HG02981 (cell line): ENCODE measurements at regions not wholly inside any gene's neighbourhood (a gene's known extent, or its start where the extent isn't known, plus 50 kb on each side); places are given as distances from the start of the nearest gene placed in this dataset.

Experiments
- ATAC-seq: cut with Tn5 transposase; IDR thresholded peaks from one replicate; pipeline ENCODE4 v1.9.1; 2021; ENCODE audit warnings: mild to moderate bottlenecking, moderate library complexity; ENCODE audit not compliant: unreplicated experiment

DNA sequence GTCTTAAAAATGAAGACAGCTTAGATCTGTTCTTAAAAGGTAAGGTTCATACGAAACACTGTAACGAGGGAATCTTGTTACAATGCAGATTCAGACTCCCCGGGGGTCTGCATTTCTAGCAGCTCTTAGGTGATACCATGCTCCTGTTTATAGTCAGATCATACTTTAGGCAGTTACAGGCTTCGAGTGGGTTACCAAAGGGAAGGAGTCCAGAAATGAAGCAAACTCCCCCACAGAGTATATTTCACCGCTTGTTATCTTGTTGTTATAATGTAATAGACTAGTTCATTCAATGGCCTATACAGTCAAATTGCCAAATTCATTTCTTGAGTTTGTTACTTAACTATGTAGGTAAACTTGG lies 601.1 kb downstream of the USP25 start:
- ATAC-seq = no peak

DNA sequence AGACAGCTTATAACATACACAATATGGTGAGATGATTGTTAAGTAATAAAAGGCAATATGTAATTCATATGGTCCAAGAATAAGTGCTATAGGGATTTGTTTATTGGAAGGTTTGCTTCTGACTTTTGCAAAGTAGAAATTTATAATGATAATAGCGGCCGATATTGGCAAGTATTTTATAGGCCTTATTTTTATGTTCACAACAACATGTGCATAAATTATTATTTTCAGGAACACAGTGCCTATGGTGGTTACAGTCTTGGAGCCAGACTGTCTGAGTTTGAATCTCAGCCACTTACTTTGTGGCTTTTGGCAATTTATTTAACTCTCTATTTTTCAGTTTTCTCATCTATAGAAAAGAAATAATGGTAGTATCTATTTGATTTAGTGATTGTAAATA lies 607.5 kb downstream of the USP25 start:
- ATAC-seq = no peak

DNA sequence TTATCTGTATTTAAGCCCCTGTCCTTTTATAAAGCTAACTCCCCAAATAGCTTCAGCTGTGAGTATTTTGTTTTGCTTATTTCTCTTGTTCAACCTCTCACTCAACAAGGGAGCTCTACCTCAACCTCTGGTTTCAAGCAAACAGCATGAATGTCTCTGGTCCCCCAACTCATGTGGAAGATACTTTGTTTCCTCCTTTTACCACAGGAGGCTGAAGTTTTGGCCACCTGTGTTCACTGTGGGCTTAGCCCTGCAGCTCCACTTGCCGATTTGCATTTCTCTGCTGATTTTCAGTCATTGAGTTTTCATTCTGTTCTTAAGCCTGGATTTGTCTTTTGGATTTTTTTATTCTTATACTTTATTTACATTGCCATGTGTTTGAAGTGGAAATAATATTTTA lies 613.1 kb downstream of the USP25 start:
- ATAC-seq = no peak

DNA sequence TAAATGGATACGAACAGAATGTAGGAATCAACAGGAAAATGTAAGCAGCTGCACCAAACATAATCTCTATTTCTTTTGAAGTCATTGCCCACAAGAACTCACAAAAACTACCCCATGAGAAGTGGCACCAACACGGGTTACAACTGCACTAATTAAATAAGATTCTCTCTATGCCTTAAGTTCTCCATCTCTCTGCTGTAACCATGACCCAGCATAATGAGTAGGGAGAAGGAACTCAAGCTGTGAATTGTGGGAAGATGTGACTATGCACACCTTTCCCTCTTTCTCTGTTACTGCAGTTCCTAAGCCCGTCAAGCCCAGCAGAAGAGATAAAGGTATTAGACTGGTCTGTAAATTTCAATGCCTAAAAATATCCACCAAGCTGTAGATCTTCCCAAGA lies 614.0 kb downstream of the USP25 start:
- no peak for ATAC-seq

DNA sequence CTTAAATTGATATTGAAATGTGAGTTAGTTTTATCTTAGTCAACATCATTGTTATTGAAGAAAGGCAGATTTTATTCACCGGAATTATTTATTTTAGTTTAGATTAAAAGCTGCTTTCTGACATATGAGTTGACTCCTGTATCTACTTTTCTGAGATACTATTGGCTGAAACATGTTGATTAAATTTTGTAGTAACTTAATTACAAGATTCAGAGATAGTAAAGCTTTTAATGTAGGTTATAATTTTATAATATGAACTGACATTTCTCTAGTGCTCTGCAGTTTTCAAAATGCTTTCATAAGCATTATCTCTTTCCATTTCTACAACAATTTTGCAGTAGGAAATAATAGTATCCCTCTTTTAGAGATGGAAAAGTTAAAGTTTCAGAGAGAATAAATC lies 616.0 kb downstream of the USP25 start:
- ATAC-seq = no peak

DNA sequence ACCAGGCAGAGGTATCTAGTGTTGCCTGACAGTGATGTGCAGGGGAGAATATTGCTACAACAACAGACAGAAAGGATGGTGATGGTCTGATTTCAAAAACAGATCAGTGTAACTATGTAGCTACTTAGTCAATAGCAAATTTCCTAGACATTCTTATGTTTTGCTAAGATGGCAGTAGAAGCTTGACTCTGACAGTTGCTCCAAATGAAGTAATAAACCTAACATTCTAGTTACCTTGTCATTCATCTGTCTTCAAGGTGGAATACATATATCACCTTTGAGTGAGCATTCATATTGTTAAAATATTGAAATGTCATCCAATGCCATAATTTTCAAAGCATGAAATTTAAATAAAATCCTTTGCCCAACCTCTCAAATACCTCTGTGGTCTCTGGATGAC lies 617.4 kb downstream of the USP25 start:
- ATAC-seq = no peak

DNA sequence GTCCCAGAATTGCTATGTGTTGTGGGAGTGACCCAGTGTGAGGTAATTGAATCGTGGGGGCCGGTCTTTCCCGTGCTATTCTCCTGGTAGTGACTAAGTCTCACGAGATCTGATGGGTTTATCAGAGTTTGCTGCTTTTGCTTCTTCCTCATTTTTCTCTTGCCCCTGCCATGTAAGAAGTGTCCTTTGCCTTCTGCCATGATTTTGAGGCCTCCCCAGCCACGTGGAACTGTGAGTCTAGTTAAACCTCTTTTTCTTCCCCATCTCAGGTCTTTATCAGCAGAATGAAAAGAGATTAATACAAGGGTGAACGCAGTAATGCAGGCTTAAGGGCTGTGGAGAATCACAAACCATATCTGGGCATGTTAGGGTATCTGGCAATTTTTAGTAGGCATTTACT lies 624.0 kb downstream of the USP25 start:
- no peak for ATAC-seq

DNA sequence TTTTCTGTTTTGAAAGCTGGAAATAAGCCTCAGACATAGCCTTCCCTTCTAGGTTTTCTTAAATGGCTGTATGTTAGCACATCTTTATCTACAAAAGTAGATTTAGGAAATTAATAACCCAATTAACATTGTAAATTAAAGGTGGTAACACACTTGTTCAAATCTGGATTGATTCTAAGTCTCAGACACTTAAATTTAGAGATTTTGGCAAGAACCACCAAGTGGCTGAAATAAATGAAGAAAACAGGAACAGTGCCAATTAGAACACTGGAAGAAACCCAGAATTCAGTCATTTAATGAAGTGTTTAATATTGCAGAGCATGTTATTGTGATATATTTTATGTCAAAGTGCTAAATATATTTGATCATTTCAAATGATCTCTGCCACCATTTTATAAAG lies 628.2 kb downstream of the USP25 start:
- ATAC-seq = no peak

DNA sequence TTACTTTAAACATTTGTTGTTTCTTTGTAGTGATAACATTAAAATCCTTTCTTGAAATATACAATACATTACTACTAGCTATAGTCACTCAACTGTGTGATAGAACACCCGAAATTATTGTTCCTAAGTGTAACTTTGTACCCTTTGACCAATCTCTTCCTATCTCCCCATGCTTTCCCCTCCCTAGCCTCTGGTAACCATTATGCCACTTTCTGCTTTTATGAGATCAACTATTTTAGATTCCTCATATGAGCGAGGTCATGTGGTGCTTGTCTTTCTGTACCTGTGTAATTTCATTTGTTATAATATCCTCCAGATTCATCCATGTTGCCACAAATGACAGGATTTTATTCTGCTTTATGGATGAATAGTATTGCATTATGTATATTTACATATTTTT lies 629.0 kb downstream of the USP25 start:
- no peak for ATAC-seq

DNA sequence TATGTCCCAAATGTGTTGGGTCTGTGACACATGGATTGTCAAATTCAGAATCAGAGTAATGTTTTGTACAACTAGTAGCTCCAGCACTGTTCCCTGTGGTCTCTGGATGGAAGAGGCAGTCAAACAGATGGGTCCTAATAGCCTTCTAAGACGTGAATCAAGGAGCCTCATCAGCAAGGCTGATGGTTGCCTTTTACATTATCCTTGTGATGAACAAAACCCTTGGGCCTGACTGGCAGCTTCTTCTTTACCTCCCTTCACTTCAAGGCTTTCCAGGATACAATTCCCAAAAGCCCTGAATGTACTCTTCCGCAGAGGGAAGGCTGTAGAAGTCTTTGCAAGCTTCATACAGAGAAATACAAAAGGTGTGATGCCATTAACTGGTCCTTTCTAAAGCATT lies 633.3 kb downstream of the USP25 start:
- ATAC-seq = no peak

DNA sequence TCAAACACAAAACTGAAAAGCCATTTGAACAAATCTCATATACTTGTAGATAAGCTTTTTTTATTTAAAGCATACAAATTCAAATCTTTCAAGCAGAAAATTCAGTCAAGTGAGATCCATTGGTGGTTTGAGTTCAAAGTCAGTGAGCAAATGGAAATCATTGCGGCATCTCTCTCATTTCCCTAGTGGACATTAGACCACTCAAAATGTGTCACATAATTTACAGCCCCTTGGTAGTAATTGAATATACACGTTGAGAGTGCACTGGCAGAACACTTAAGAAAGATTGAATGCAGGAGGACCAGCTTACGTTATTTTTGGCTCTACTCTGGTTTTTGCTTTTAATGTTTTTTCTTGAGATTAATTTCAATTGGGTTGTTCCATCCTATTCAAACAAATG lies 633.7 kb downstream of the USP25 start:
- no peak for ATAC-seq

DNA sequence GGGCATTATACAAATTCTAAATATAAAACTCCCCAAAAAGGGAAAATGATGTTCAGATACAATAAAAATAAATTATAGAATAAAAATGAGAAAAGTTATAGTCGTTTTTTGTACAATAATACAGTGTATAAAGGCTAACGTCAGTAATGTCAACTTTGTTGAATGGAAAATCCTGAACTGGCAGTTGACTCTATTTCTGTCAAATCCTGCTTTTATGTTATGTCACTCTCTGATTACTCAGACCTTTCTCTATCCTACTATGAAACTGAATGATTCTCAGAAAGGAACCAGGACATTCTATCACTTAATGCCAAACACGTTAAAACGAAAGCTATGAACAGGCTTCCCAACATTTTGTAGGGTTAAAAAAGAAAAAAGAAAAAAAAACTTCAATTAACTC lies 636.4 kb downstream of the USP25 start:
- ATAC-seq = no peak

DNA sequence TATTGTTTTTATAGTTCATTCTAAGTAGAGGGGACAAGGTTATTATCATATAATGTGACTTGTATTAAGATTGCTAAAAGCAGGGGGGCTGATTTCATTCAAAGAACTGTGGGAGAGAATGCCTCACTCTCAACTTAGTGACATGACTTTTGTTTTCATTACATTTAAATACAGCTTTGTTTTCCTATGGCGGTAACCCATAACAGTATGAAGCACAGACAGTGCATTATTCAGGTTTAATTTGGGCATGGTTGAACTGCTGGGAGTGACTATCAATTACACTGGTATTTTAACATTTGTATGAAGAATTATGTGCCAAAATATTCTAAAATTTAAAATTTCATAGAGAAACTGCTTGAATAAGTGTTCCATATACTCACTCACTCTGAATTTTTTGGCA lies 637.3 kb downstream of the USP25 start:
- ATAC-seq = no peak

DNA sequence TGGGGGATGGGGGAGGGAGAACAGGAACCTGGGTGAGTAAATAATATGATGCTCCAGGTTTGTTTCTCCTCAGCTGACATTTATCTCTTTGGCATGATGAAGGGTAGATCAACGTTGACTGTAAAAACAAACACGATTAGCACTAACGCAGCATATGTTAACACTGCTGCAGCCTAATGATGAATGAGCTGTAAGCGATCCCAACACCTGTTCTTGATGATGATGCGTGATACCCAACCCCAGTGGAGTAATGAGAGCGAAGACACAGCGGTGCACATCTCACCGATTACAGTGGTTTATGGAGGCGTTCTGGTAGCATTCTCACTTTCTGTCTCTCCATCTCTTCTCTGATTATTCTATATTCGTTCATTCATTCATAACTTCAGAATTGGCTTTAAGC lies 640.4 kb downstream of the USP25 start:
- no peak for ATAC-seq

DNA sequence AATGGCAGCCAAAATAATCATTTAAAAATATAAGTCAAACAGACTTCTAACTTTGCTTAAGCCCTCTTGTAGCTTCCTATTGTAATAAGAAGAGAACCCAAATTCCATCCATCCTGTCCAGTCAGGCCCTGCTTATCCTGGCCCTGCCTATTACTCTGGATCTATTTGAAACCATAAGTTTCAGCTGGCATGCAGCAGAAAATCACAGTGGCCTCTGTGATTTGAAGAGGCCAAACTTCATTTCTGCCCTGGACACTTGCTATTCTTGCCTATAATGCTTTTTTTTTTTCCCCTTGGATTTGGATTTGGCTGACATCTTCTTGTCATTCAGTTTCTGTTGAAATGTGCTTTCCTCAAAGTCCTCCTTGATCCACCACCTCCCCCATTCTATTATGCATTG lies 642.8 kb downstream of the USP25 start:
- no peak for ATAC-seq

DNA sequence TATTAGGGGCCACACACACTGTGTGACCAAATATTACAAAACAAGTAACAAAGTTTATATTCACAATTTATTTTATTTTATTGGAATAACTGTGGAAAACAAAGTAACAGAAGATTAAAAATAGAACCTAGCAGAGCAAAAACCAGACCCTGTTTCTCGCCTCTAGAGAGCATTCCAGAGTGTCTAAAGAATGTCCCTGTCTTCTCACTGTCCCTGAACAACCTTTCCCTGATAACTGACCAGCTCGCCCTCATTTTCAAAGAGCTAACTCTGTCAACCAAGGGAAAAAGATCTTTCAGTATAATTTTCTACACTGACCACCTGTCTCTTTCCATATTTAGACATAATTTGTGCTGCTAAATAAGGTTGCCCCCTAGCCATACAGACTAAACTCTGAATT lies 646.9 kb downstream of the USP25 start:
- ATAC-seq = no peak

DNA sequence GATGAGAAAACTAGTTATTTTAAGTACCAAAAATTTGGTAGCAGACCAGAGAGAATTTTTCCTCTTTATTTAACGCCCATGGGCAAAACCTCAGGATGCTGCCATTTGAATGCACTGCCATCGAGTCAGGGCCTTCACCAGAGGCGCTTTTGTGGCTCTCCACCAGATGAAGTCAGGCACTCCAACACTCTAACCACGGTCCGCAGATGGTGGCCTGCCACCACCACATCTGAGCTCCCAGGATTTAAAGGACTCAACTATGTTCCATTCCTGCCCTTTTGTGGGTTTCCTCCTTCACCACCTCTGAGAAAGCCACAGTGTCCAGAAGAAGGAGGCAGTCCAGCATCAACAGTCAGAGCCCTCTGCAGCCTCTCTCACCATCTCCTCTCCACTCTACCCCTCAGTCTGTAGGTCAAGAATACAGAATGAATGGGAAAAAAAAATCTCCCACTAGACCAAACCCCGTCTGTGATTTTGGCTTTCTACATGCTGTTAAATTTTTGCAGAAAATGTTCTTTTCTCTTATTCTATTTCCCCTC lies 647.4 kb downstream of the USP25 start:
- no peak for ATAC-seq

DNA sequence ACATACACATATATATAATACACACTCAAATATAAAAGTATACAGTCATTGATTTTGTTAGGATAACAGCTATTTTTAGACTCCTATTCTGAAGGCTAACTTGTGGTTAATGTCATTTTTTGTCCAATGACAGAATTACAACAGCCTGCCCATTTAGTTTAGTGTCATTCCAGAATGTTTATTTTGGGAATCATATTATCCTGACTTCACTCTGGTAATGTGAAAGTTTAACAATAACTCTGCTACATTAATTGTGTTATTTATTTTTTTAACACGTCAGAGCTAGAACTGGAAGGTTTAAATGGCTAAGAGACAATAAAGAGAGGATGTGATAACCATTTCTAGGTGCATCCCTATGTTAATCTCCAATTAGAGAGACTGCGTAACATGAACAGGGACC lies 648.1 kb downstream of the USP25 start:
- no peak for ATAC-seq

DNA sequence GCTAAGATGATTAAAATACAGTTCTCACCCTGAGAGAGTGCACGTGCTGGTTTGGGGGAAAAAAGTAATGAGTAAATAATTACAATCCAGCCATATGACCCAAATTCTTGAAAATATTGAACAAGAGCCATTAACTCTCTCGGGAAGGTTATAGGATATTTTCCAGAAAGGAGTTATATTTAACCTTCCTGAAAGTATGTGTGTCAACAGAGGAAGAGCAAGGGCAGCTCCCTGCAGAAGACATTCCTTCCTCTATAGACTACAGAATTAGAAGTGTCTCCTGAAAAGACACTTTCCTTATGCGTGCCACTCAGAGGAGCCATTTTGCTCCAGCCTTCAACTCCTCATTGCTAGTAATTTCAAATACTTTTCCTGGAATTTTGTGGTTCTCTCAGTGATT lies 648.7 kb downstream of the USP25 start:
- no peak for ATAC-seq

DNA sequence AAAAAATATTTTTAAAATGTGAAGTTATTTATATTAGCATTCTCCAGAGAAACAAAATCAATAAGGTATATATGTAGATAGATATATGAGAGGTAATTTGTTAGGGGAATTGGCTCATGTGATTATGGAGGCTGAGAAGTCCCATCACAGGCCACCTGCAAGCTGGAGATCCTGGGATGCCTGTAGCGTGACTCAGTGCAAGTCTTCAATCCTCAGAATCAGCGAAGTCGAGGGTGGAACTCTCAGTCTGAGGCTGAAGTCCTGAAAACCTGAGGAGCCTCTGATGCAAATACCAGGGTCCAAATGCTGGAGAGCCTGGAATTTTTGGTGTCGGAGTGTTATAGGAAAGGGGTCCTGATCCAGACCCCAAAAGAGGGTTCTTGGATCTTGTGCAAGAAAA lies 658.5 kb downstream of the USP25 start:
- ATAC-seq = no peak

DNA sequence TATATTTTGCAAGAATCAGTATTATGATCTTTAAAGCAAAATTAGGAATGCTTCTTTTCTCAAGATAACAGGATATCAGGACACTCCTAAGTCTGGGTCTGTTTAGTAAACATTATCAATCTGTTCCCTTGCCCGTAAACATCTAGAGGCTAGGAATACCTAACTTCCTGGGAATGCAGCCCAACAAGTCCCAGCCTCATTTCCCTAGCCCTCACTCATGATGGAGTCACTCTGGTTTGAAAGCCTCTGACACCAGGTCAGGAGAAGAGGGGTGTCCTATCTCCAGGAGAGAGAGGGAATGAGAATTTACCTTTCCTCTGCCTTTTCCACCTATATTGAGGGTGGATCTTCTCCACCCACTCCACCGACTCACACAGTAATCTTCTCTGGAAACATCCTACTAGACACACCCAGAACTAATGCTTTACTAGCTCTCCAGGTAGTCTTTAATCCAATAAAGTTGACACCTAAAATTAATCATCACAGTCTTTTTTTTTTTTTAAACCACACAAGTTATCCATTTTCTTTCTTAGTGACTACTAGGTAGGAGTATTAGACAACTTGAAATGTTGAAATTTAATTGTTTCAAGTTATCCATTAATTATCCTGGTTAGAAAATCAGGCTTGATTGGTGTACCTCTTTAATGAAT lies 659.3 kb downstream of the USP25 start:
- ATAC-seq = no peak

DNA sequence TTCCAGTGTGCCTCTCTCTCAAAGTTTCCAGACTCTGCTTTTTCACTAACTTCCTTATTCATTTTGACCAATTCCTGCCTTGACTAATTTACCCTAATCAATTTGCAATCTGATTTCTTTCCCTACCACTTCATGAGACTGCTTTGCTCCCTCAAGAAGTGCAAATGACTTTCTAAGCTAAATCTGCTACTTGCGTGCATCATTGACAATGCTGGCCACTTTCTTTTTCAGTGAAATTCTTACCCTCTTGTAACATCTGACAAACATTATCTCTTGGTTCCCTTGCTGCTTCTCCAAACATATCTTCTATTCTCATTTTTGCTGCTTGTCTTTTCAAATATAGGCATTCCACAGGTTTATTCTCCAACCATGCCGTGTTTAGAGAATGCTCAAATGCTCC lies 659.9 kb downstream of the USP25 start:
- ATAC-seq = no peak

DNA sequence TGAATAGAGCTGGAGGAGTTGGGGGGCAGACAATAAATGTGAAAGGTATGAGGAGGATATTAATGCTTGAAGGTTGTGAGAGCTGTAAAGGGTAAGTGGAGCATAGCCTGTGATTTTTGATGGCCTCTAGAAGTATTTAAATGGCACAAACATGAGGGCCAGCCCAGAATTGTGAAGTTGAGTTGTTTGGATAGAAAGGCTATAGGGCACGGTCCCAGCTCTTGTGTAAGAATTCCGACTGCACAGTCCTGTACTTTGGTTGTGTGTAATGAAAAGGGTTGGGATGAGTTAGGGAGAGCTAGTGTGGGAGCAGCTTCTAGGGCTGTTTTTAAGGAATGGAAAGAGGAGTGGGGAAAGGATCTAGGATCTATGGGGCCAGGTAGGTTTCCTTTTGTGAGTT lies 665.5 kb downstream of the USP25 start:
- no peak for ATAC-seq
